ENCODE measurements at regions not wholly inside any gene's neighbourhood (a gene's known extent, or its start where the extent isn't known, plus 50 kb on each side); places are given as distances from the start of the nearest gene placed in this dataset.

DNA sequence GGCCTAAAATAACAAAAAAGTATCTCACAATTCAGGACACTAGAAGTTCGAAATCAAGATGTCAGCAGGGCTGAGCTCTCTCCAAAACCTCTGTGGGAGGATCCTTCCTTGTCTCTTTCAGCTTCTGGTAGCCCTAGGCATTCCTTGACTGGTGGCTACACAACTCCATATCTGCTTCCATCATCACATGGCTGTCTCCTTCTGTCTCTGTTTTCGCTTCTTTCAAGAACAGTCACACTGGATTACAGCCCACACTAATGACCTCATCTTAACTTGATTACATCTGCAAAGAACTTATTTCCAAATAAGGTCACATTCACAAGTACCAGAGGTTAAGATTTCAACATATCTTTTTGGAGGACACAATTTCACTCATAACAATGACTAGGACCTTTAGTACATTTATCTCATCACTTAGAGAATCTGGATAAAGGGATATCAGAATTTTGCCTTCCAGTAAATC, 275.2 kb downstream of the IRS1 start:
- H3K4me1 Mint-ChIP-seq: no peaks in the 10 kb centered on the region
- no peak overlapping the region for H3K4me3 Mint-ChIP-seq
- DNase-seq (ENCODE audit: low read depth, low spot score): no peak
- no peaks in the 10 kb centered on the region for H3K27me3 Mint-ChIP-seq (ENCODE audit: low read depth)
- no peak overlapping the region for H3K27ac Mint-ChIP-seq (ENCODE audit: unreplicated experiment)
- TF ChIP-seq, protein P1, sequence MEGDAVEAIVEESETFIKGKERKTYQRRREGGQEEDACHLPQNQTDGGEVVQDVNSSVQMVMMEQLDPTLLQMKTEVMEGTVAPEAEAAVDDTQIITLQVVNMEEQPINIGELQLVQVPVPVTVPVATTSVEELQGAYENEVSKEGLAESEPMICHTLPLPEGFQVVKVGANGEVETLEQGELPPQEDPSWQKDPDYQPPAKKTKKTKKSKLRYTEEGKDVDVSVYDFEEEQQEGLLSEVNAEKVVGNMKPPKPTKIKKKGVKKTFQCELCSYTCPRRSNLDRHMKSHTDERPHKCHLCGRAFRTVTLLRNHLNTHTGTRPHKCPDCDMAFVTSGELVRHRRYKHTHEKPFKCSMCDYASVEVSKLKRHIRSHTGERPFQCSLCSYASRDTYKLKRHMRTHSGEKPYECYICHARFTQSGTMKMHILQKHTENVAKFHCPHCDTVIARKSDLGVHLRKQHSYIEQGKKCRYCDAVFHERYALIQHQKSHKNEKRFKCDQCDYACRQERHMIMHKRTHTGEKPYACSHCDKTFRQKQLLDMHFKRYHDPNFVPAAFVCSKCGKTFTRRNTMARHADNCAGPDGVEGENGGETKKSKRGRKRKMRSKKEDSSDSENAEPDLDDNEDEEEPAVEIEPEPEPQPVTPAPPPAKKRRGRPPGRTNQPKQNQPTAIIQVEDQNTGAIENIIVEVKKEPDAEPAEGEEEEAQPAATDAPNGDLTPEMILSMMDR (conservative IDR thresholded peaks at IDR 0.05): no peak
- peaks cover 10% of the 10 kb centered on the region for H3K36me3 Mint-ChIP-seq (ENCODE audit: low read depth)
- peaks cover 15% of the 10 kb centered on the region for H3K9me3 Mint-ChIP-seq

DNA sequence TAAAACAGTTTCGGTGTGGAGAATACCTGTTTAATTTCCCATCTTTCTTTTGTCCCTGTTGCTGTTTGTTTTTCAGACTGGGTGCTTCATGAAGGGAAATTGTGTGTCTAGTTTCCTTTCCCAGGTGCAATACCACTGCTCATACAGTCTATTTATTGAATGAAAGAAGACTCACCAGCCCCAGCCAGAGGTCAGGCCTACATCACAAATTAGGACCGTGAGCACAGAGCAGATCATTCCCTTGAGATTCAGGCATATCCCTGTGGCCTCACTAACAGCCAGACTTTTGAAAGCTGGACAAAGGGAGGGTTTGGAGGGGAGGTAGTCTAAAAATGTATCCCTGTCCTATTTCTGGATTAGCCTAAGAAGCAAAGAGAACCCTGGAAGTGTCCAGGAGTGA, 278.9 kb downstream of the IRS1 start:
- Mint-ChIP-seq H3K27ac (ENCODE audit: unreplicated experiment) (no peak overlapping the region), H3K4me1 (peaks cover 5% of the 10 kb centered on the region), H3K9me3 (peaks cover 17% of the 10 kb centered on the region), H3K4me3 (no peak overlapping the region), H3K27me3 (ENCODE audit: low read depth) (no peaks in the 10 kb centered on the region), H3K36me3 (ENCODE audit: low read depth) (peaks cover 10% of the 10 kb centered on the region)
- no peak for DNase-seq (ENCODE audit: low read depth, low spot score)
- TF ChIP-seq, protein P1 (conservative IDR thresholded peaks at IDR 0.05): no peak

DNA sequence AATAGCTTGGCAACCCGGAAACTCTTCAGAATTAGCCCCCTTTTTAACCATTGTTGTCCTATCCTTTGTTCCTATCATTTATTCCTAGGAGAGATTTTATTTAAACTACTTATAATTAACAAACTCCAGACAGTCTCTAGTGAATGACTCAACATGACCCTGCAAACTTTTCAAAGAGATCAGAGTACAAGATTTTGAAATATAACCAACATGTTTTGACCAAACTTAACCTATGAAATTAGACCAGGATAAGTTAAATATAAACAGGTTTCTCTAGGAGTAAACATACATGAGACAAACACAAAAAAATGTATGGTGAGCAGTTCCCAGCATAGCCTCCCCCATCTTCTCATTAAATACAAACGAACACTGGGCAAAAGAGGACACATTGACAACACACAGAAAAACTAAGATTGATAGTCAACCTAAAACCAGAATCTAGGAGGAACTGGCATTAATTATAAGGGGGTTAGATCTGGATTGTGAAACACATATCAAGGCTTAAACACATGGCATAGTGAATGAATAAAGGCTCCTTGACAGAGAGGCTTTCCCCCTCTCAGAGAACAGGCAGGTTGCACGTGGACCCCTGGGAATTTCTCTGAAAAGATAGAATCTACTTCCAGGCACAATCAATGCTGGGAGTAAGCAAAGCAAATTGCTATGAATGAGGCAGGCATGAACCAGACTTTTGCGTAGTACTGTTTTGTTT, 284.1 kb downstream of the IRS1 start:
- H3K36me3 Mint-ChIP-seq (ENCODE audit: low read depth): peaks cover 4% of the 10 kb centered on the region
- H3K27ac Mint-ChIP-seq (ENCODE audit: unreplicated experiment): no peak overlapping the region
- H3K4me3 Mint-ChIP-seq: no peak overlapping the region
- no peaks in the 10 kb centered on the region for H3K27me3 Mint-ChIP-seq (ENCODE audit: low read depth)
- H3K9me3 Mint-ChIP-seq: peaks cover 9% of the 10 kb centered on the region
- TF ChIP-seq, protein P1 (conservative IDR thresholded peaks at IDR 0.05): no peak
- DNase-seq (ENCODE audit: low read depth, low spot score): no peak
- H3K4me1 Mint-ChIP-seq: peaks cover 9% of the 10 kb centered on the region

DNA sequence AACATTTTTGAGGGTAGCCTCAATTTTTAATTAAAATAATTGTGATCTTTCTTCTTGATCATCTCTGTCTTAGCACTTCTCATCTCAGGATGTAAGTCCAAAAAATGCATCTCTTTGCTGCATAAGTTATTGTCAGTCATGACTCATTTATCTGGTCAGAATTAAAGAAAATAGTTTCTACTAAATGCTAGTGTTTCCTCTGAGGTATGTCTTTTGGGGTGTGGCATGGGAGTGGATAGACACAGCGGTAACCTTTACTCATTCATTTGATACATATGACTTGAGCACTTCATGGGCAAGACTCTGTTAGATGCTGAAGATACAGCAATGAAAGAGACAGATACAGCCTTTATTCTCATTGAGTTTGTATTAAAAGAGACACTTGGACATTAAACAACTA, 284.7 kb downstream of the IRS1 start:
- TF ChIP-seq, protein P1 (conservative IDR thresholded peaks at IDR 0.05): no peak
- no peak for DNase-seq (ENCODE audit: low read depth, low spot score)
- Mint-ChIP-seq H3K4me3 (no peak overlapping the region), H3K4me1 (peaks cover 9% of the 10 kb centered on the region), H3K27me3 (ENCODE audit: low read depth) (no peaks in the 10 kb centered on the region), H3K9me3 (peaks cover 6% of the 10 kb centered on the region), H3K27ac (ENCODE audit: unreplicated experiment) (no peak overlapping the region), H3K36me3 (ENCODE audit: low read depth) (peaks cover under 1% of the 10 kb centered on the region)

DNA sequence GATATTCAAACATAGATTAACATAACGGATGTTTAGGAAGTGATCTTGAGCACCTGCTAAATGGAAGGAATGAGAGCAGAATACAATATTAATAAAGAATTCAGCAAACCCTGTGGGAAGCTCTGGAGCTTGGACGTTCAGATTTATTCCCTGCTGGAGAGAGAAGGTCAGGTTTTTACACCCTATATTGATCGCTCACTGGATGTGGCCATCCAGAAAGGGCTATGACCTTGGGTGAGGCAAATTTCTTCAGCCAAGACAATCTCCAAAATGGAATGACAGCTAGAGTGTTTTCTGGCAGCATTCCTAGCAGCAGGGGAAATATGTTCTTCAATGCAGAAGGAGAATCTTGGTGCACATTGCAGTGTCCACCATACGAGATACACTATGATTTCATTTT, 288.3 kb downstream of the IRS1 start:
- Mint-ChIP-seq H3K27ac (ENCODE audit: unreplicated experiment) (no peak overlapping the region), H3K4me1 (peaks cover 9% of the 10 kb centered on the region), H3K36me3 (ENCODE audit: low read depth) (no peaks in the 10 kb centered on the region), H3K27me3 (ENCODE audit: low read depth) (no peaks in the 10 kb centered on the region), H3K4me3 (no peak overlapping the region), H3K9me3 (peaks cover 3% of the 10 kb centered on the region)
- no peak for DNase-seq (ENCODE audit: low read depth, low spot score)
- TF ChIP-seq, protein P1 (conservative IDR thresholded peaks at IDR 0.05): no peak
